PC-9 (cell line): ENCODE measurements at regions not wholly inside any gene's neighbourhood (a gene's known extent, or its start where the extent isn't known, plus 50 kb on each side); places are given as distances from the start of the nearest gene placed in this dataset.

Experiments
- BruUV-seq: library from RNA; stranded (reverse); fragments of 400-500 nt; replicated peaks from 2 replicates; lab custom pipeline; 2021; lab: Mats Ljungman, UMichigan
- CTCF ChIA-PET: fragments of 300-600 bp; sonication (Branson Sonifier 250); formaldehyde crosslinking; loops from one replicate; lab custom pipeline; 2022; ENCODE audit warnings: antibody characterized with exemption; lab: Charles Lee
- POLR2A ChIA-PET: fragments of 300-600 bp; sonication (Branson Sonifier 250); formaldehyde crosslinking; loops from one replicate; lab custom pipeline; 2022; ENCODE audit warnings: antibody characterized with exemption; ENCODE audit not compliant: unreplicated experiment; lab: Charles Lee
- DNase-seq, 2 experiments: peaks; one replicate each; pipeline versions ENCODE4 v3.0.0 to v3.0.0-alpha.2; 2015 to 2022; ENCODE audit warnings: mixed read lengths in 1 of 2
- H2AFZ ChIP-seq: fragments of 200-600 bp; sonication (generic); 2 replicates; pipeline ENCODE4 v1.8.1; 2017; ENCODE audit warnings: antibody characterized with exemption
- H3F3A ChIP-seq: fragments of 200-600 bp; sonication (generic); 2 replicates; pipeline ENCODE4 v1.8.1; 2017; ENCODE audit warnings: antibody characterized with exemption, mild to moderate bottlenecking, low read depth; ENCODE audit not compliant: insufficient read depth
- H3K27ac ChIP-seq: fragments of 200-600 bp; sonication (generic); 2 replicates; pipeline ENCODE4 v1.6.1; 2016; ENCODE audit warnings: mixed run types
- H3K27me3 ChIP-seq: fragments of 200-600 bp; sonication (generic); 2 replicates; pipeline ENCODE4 v1.6.1; 2016; ENCODE audit warnings: low read depth, mixed run types; ENCODE audit not compliant: insufficient read depth
- H3K36me3 ChIP-seq: fragments of 200-600 bp; sonication (generic); 2 replicates; pipeline ENCODE4 v1.6.1; 2016; ENCODE audit warnings: low read depth, mixed run types
- H3K4me1 ChIP-seq: fragments of 200-600 bp; sonication (generic); replicated peaks from 2 replicates; pipeline ENCODE4 v1.6.1; 2016; ENCODE audit warnings: mixed run types; ENCODE audit not compliant: insufficient read depth
- H3K4me2 ChIP-seq: fragments of 200-600 bp; sonication (generic); 2 replicates; pipeline ENCODE4 v1.6.1; 2017; ENCODE audit warnings: mixed run types
- H3K4me3 ChIP-seq: fragments of 200-600 bp; sonication (generic); 2 replicates; pipeline ENCODE4 v1.6.1; 2016; ENCODE audit warnings: mixed run types
- H3K79me2 ChIP-seq: fragments of 200-600 bp; sonication (generic); 2 replicates; pipeline ENCODE4 v1.6.1; 2017; ENCODE audit warnings: low read depth, mixed run types
- H3K9me2 ChIP-seq: fragments of 200-600 bp; sonication (generic); 2 replicates; pipeline ENCODE4 v1.8.1; 2017; ENCODE audit warnings: mild to moderate bottlenecking; ENCODE audit not compliant: insufficient read depth
- H3K9me3 ChIP-seq: fragments of 200-600 bp; sonication (generic); 2 replicates; pipeline ENCODE4 v1.8.1; 2016; ENCODE audit warnings: low read depth; ENCODE audit not compliant: insufficient read depth
- H4K20me1 ChIP-seq: fragments of 200-600 bp; sonication (generic); 2 replicates; pipeline ENCODE4 v1.8.1; 2017; ENCODE audit not compliant: insufficient read depth
- EZH2 ChIP-seq: fragments of 200-600 bp; sonication (generic); IDR thresholded peaks from 2 replicates; pipeline ENCODE4 v1.8.0; 2017; ENCODE audit warnings: antibody characterized with exemption, low read depth
- intact Hi-C: fragments of 100-400 bp; cut with micrococcal nuclease; formaldehyde crosslinking; loops from one replicate; pipeline ENCODE4 v1.10.0; 2022; ENCODE audit not compliant: unreplicated experiment
- TF ChIP-seq, protein P1 (sequence below): fragments of 200-600 bp; sonication (generic); conservative IDR thresholded peaks from 2 replicates; pipeline ENCODE4 v1.6.1; 2017; ENCODE audit warnings: mixed run types, antibody characterized with exemption, mild to moderate bottlenecking, moderate library complexity

DNA sequence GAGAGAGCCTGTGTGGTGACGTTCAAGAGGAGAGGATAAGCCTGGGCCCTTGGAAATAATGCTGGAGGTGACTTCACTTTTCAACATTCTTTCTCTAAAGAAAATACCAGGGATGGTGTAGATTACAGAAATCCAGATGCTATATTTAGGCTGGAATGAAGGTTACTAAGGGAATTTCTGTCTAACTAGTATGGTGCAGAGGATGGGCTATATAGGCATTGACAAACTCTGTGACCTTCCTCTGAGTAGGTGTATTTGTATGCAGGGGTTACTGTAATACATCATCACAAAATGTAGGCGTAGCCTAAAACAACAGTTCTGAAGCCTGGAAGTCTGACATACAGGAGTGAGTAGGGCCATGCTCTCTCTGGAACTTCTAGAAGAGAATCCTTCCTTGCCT, 155.3 kb upstream of the INHBA start:
- TF ChIP-seq, protein P1, sequence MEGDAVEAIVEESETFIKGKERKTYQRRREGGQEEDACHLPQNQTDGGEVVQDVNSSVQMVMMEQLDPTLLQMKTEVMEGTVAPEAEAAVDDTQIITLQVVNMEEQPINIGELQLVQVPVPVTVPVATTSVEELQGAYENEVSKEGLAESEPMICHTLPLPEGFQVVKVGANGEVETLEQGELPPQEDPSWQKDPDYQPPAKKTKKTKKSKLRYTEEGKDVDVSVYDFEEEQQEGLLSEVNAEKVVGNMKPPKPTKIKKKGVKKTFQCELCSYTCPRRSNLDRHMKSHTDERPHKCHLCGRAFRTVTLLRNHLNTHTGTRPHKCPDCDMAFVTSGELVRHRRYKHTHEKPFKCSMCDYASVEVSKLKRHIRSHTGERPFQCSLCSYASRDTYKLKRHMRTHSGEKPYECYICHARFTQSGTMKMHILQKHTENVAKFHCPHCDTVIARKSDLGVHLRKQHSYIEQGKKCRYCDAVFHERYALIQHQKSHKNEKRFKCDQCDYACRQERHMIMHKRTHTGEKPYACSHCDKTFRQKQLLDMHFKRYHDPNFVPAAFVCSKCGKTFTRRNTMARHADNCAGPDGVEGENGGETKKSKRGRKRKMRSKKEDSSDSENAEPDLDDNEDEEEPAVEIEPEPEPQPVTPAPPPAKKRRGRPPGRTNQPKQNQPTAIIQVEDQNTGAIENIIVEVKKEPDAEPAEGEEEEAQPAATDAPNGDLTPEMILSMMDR: no peak
- no peak for TF ChIP-seq EZH2
- Histone ChIP-seq H3K4me2 (no peak overlapping the region), H3K4me1 (no peaks in the 10 kb centered on the region), H3F3A (no peaks in the 10 kb centered on the region), H4K20me1 (no peaks in the 10 kb centered on the region), H2AFZ (no peak overlapping the region), H3K27ac (no peak overlapping the region), H3K4me3 (no peak overlapping the region), H3K79me2 (no peaks in the 10 kb centered on the region), H3K36me3 (no peaks in the 10 kb centered on the region), H3K27me3 (peaks cover 3% of the 10 kb centered on the region; the same call in 1 of the 2 replicates), H3K9me3 (no peaks in the 10 kb centered on the region), H3K9me2 (no peaks in the 10 kb centered on the region)
- ChIA-PET POLR2A (no interaction called here), CTCF (no interaction called here)
- no peak for DNase-seq
- no TSS peak for BruUV-seq
- intact Hi-C loops: no loop called here

DNA sequence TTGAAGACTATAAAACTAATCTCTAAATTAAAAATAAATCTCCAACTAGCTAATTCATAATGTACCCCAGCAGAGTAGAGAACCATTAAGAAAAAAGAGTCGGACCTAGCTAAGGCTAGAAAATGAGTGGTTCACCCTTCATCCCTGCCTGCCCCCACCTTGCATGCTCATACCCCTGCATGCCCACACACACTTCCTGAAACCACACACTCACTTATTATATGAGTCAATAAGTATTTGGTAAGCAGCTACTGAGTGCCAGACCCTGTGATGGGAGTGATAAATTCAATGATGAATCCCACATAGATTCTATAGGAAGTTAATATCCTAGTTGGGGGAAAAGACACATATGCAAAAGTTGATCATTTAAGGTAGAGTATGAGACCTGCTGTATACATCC, 152.9 kb upstream of the INHBA start:
- no peaks in the 10 kb centered on the region for H3K4me1 ChIP-seq
- no peaks in the 10 kb centered on the region for H3F3A ChIP-seq
- no peaks in the 10 kb centered on the region for H3K9me3 ChIP-seq
- intact Hi-C loops: no loop called here
- no peak overlapping the region for H3K27ac ChIP-seq
- no peak overlapping the region for H3K4me3 ChIP-seq
- ChIA-PET CTCF (no interaction called here), POLR2A (no interaction called here)
- no peaks in the 10 kb centered on the region for H3K36me3 ChIP-seq
- no peaks in the 10 kb centered on the region for H3K79me2 ChIP-seq
- H2AFZ ChIP-seq: no peak overlapping the region
- no peaks in the 10 kb centered on the region for H4K20me1 ChIP-seq
- BruUV-seq: no TSS peak
- DNase-seq: no peak
- H3K27me3 ChIP-seq: peaks cover 17% of the 10 kb centered on the region; the same call in 1 of the 2 replicates
- no peaks in the 10 kb centered on the region for H3K9me2 ChIP-seq
- TF ChIP-seq, protein P1: no peak
- TF ChIP-seq EZH2: no peak
- H3K4me2 ChIP-seq: no peak overlapping the region

DNA sequence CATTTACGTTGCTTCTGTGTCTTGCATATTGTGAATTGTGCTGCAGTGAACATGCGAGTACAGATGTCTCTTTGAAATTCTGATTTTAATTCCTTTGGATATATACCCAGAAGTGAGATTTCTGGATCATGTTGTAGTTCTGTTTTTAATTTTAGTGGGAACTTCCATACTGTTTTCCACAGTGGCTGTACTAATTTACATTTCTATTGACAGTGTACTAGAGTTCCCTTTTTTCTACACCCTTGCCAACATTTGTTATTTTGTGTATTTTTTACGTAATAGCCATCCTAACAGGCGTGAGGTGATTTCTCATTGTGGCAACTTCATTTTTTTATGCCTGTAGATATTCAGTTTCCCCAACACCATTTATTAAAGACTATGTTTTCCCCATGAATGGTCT, 144.7 kb upstream of the INHBA start:
- Histone ChIP-seq H3K4me3 (no peak overlapping the region), H3K27ac (no peak overlapping the region), H3K9me2 (no peaks in the 10 kb centered on the region; the same call in 1 of the 2 replicates), H4K20me1 (no peaks in the 10 kb centered on the region), H3F3A (no peaks in the 10 kb centered on the region), H2AFZ (no peak overlapping the region), H3K4me1 (no peaks in the 10 kb centered on the region), H3K9me3 (no peaks in the 10 kb centered on the region), H3K4me2 (no peak overlapping the region), H3K27me3 (peaks cover 11% of the 10 kb centered on the region; the same call in 1 of the 2 replicates), H3K79me2 (no peaks in the 10 kb centered on the region), H3K36me3 (no peaks in the 10 kb centered on the region)
- no peak for DNase-seq
- TF ChIP-seq, protein P1: no peak
- no peak for TF ChIP-seq EZH2
- no TSS peak for BruUV-seq
- ChIA-PET CTCF (no interaction called here), POLR2A (no interaction called here)
- intact Hi-C loops: no loop called here
